ENCODE measurements at regions not wholly inside any gene's neighbourhood (a gene's known extent, or its start where the extent isn't known, plus 50 kb on each side); places are given as distances from the start of the nearest gene placed in this dataset.

DNA sequence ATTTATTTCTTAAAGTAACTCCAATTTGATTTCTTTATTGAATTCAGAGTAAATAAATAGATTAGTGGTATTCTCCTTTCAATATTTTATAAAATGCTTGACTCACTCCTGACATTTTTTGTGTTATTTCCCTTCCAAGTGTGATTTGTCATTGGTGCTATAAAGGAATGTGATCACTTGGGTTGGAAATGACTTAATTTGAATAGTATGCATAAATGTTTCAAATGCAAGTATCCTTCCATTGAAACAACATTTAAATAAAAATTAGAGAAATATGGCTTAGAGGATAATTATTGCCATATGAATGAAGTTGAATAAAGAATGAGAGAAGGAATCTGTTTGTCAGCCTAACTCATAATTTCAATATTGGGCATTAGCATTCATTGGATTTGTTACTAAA lies 182.7 kb downstream of the PABPC4L start:
- Histone ChIP-seq H3K4me1 (ENCODE audit: insufficient read depth) (no peaks in the 10 kb centered on the region), H3K4me3 (no peak overlapping the region), H3K27ac (no peak overlapping the region), H3K9me3 (no peaks in the 10 kb centered on the region), H3K27me3 (no peaks in the 10 kb centered on the region), H3K36me3 (no peaks in the 10 kb centered on the region)
- intact Hi-C loops (cut with DNase I): no loop called here
- no peak for TF ChIP-seq EP300 (IDR thresholded peaks at IDR 0.05)
- TF ChIP-seq POLR2A (IDR thresholded peaks at IDR 0.05): no peak
- TF ChIP-seq, protein P1, sequence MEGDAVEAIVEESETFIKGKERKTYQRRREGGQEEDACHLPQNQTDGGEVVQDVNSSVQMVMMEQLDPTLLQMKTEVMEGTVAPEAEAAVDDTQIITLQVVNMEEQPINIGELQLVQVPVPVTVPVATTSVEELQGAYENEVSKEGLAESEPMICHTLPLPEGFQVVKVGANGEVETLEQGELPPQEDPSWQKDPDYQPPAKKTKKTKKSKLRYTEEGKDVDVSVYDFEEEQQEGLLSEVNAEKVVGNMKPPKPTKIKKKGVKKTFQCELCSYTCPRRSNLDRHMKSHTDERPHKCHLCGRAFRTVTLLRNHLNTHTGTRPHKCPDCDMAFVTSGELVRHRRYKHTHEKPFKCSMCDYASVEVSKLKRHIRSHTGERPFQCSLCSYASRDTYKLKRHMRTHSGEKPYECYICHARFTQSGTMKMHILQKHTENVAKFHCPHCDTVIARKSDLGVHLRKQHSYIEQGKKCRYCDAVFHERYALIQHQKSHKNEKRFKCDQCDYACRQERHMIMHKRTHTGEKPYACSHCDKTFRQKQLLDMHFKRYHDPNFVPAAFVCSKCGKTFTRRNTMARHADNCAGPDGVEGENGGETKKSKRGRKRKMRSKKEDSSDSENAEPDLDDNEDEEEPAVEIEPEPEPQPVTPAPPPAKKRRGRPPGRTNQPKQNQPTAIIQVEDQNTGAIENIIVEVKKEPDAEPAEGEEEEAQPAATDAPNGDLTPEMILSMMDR (IDR thresholded peaks at IDR 0.05): no peak
- no peak for DNase-seq

DNA sequence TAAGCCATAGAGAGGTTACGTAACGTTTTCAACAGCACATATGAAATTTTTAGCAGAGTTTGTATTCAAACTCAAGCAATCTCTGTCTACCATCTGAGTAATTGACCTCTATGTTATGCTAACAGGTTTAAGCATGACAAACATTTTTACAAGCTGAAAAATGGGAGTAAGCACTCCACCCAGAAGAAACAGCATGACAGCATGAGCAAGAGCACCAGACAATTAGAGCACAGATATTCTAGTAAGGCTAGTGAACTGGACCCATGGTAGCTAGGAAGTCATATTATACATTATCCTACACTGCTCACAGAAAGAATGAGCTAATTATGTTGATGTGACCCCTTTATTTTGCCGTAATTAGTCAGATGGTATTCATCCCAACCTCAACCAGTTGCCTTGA lies 200.5 kb downstream of the PABPC4L start:
- no peak overlapping the region for H3K4me3 ChIP-seq
- intact Hi-C loops (cut with DNase I): no loop called here

DNA sequence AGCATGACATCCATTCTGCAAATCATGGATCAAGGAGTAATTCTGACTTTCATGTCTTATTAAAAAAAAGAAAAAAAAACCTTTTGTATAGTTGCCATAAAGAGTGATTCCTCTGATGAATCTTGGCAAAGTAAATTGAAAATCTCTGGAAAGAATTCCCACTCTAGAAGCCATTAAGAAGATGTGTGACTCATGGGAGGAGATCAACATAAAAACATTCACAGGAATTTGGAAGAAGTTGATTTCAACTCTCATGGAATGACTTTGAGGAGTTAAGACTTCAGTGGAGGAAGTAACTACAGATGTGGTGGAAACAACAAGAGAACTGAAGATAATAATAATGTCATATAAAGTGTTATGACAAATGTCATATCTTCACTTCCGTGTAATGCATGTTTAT lies 204.2 kb downstream of the PABPC4L start:
- no peak overlapping the region for H3K27ac ChIP-seq
- no peak overlapping the region for H3K4me3 ChIP-seq
- no peaks in the 10 kb centered on the region for H3K4me1 ChIP-seq (ENCODE audit: insufficient read depth)
- H3K27me3 ChIP-seq: no peaks in the 10 kb centered on the region
- WGBS, 3 donors: 54 to 59% (median 58%) methylated on average over 1 of the region's 1 CpG
- TF ChIP-seq EP300 (IDR thresholded peaks at IDR 0.05) (no peak), POLR2A (IDR thresholded peaks at IDR 0.05) (no peak)
- TF ChIP-seq, protein P1 (IDR thresholded peaks at IDR 0.05): no peak
- no peak for DNase-seq
- intact Hi-C loops (cut with DNase I): no loop called here
- H3K36me3 ChIP-seq: no peaks in the 10 kb centered on the region
- no peaks in the 10 kb centered on the region for H3K9me3 ChIP-seq

More for the DNA sequence above, 200.5 kb downstream of the PABPC4L start:
- no peak for DNase-seq
- H3K36me3 ChIP-seq: no peaks in the 10 kb centered on the region
- no peaks in the 10 kb centered on the region for H3K4me1 ChIP-seq (ENCODE audit: insufficient read depth)
- H3K9me3 ChIP-seq: no peaks in the 10 kb centered on the region
- H3K27me3 ChIP-seq: no peaks in the 10 kb centered on the region
- 96 to 98% (median 97%) methylated on average over 3 of the region's 3 CpGs for WGBS, 3 donors
- TF ChIP-seq POLR2A (IDR thresholded peaks at IDR 0.05) (no peak), EP300 (IDR thresholded peaks at IDR 0.05) (no peak)
- TF ChIP-seq, protein P1 (IDR thresholded peaks at IDR 0.05): no peak
- no peak overlapping the region for H3K27ac ChIP-seq

DNA sequence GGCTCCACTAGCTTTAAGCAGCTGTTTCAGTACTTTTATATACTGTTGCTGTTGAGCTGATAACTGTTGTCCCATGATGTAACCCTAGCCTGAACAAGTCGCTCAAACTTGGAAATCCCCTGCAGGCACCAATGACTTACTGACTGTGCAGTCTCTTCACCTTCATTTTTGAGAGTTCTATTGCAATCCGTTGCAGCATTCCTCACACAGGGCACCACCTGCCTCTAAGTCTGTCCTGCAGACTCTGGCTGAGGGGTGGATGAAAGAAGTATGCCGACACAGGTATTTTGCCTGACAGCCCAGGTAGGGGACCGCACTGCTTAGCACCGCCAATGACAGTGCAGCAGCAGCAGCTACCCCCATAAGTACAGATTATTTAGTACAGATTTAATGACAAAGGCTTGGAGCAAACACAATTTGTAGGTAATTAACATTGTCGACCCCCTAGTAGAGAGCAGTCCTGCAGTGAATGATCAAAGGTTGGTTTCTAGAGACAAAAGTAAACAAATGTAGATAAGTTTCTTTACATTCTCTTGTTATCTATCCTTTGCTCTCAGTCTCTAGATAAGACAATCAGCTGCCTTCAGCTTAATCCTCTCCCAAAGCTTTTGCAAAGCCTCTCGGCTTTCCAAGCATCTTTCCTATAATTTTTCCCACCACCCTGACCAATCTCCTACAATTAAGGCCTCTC lies 205.0 kb downstream of the PABPC4L start:
- TF ChIP-seq, protein P1 (IDR thresholded peaks at IDR 0.05): no peak
- TF ChIP-seq EP300 (IDR thresholded peaks at IDR 0.05) (no peak), POLR2A (IDR thresholded peaks at IDR 0.05) (no peak)
- no peaks in the 10 kb centered on the region for H3K4me1 ChIP-seq (ENCODE audit: insufficient read depth)
- no peaks in the 10 kb centered on the region for H3K27me3 ChIP-seq
- DNase-seq: no peak
- no peak overlapping the region for H3K4me3 ChIP-seq
- H3K27ac ChIP-seq: no peak overlapping the region
- no peaks in the 10 kb centered on the region for H3K36me3 ChIP-seq
- intact Hi-C loops (cut with DNase I): no loop called here
- no peaks in the 10 kb centered on the region for H3K9me3 ChIP-seq
- WGBS, 3 donors: 90 to 92% (median 91%) methylated on average over 7 of the region's 7 CpGs

All from ovary (tissue), 7 donors.